Adrenal gland (tissue), 5 donors: ENCODE measurements at regions not wholly inside any gene's neighbourhood (a gene's known extent, or its start where the extent isn't known, plus 50 kb on each side); places are given as distances from the start of the nearest gene placed in this dataset.

Experiments used
- POLR2A ChIP-seq, 2 donors: fragments of 450-650 bp; IDR thresholded peaks; one replicate each; pipeline ENCODE4 v1.6.1; 2017; ENCODE audit warnings: antibody characterized with exemption in 2 of 2, mild to moderate bottlenecking in 2 of 2, moderate library complexity in 1 of 2
- TF ChIP-seq, protein P1 (sequence below), 6 experiments: fragments of 450-650 bp in 4 of 6; fragments of 200-600 bp in 2 of 6; sonication (generic) in 1 of 6; IDR thresholded peaks; 1 replicate in 5 of 6; 2 replicates in 1 of 6; pipeline versions ENCODE4 v1.5.1 to v1.8.0; 2016 to 2021; ENCODE audit warnings: antibody characterized with exemption in 6 of 6, mild to moderate bottlenecking in 2 of 6, moderate library complexity in 1 of 6
- donor health status: DM: no; HTN: no; CAD: no.

DNA sequence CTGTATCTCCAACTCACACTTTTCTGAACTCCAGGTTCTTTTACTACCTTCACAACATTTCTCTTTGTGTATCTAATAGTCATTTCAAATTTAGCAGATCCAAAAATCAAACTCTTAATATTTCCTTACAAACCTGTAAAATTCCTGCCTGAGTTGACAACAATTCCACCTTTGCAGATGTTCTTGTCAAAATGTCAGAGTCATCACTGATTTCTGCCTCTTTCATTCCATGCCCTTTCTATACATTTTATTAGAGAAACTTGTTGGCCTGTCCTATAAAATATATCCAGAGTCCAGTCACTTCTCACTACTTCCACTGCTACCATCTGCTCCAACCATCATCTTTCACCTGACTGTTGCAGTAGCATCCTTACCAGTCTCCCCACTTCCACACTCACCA is 119.7 kb downstream of the CAPZA3 start:
- TF ChIP-seq, protein P1, sequence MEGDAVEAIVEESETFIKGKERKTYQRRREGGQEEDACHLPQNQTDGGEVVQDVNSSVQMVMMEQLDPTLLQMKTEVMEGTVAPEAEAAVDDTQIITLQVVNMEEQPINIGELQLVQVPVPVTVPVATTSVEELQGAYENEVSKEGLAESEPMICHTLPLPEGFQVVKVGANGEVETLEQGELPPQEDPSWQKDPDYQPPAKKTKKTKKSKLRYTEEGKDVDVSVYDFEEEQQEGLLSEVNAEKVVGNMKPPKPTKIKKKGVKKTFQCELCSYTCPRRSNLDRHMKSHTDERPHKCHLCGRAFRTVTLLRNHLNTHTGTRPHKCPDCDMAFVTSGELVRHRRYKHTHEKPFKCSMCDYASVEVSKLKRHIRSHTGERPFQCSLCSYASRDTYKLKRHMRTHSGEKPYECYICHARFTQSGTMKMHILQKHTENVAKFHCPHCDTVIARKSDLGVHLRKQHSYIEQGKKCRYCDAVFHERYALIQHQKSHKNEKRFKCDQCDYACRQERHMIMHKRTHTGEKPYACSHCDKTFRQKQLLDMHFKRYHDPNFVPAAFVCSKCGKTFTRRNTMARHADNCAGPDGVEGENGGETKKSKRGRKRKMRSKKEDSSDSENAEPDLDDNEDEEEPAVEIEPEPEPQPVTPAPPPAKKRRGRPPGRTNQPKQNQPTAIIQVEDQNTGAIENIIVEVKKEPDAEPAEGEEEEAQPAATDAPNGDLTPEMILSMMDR (IDR thresholded peaks at IDR 0.05), result no peak
- TF ChIP-seq POLR2A (IDR thresholded peaks at IDR 0.05), result no peak
